Adrenal gland (tissue), 5 donors: ENCODE measurements at regions not wholly inside any gene's neighbourhood (a gene's known extent, or its start where the extent isn't known, plus 50 kb on each side); places are given as distances from the start of the nearest gene placed in this dataset.

Source experiments
- CTCF ChIP-seq, 6 experiments: fragments of 450-650 bp in 4 of 6; fragments of 200-600 bp in 2 of 6; sonication (generic) in 1 of 6; IDR thresholded peaks; 1 replicate in 5 of 6; 2 replicates in 1 of 6; pipeline versions ENCODE4 v1.5.1 to v1.8.0; 2016 to 2021; ENCODE audit warnings: antibody characterized with exemption in 6 of 6, mild to moderate bottlenecking in 2 of 6, moderate library complexity in 1 of 6
- POLR2A ChIP-seq, 2 donors: fragments of 450-650 bp; IDR thresholded peaks; one replicate each; pipeline ENCODE4 v1.6.1; 2017; ENCODE audit warnings: antibody characterized with exemption in 2 of 2, mild to moderate bottlenecking in 2 of 2, moderate library complexity in 1 of 2
- donor health status: DM: no; HTN: no; CAD: no.

GRCh38 chr3:6631376-6631775, 229.5 kb upstream of the GRM7 start:
- no peak for TF ChIP-seq CTCF (IDR thresholded peaks at IDR 0.05)
- TF ChIP-seq POLR2A (IDR thresholded peaks at IDR 0.05): no peak
